Smooth muscle cell of the brain vasculature (primary cell): ENCODE measurements at regions not wholly inside any gene's neighbourhood (a gene's known extent, or its start where the extent isn't known, plus 50 kb on each side); places are given as distances from the start of the nearest gene placed in this dataset.

Experiments used
- DNase-seq: peaks from one replicate; pipeline ENCODE4 v3.0.0-alpha.2; 2012; ENCODE audit warnings: low read depth, low spot score

DNA sequence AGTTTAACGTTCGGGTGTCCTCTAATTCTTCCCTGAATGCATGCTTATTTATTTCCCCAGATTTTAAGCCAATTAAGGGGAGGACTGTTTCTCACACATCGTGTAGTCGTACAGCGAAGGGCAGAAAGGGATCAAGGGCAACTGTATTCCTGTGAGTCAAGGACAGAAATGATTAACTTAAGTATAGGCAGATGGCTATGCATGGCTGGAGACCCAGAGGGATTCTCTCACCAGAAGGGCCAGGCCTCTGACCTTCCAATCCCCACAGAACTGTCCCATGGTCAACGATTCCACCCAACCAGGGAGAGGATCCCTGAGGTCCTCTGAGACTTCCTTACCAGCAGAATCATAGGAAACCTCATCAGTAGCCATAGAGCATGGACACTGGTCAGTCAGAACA lies 161.8 kb upstream of the MAP1B start:
- DNase-seq: no peak

DNA sequence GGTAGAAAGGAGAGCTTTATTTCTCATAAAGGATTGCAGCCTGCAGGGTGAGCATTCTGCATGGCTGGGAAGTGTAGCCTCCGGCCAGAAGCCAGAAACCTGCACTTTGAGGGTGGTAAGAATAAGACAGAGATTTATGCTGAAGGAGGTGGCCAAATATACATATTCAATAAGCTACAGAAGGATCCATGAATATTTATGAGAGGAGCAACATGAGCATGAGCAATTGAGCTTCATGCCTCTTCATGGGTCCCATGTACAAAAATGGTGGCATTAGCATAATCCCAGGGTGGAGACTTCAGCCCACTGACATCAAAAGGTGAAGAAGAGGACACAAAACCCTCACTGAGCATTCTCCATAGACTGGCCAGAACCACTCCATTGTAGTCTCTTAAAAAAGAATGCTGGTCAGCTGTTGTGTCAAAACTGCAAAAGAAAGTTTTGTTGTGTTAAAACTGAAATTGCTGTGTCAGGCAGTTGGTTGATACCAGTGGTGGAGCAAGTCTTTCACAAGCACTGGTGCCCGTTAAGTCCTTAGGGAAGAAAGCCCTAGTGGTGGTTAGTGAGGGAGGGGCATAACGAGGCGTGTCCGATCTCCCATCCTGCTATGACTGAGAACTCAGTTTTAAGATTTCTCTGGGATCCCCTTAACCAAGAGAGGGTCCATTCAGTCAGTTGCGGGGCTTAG lies 160.8 kb upstream of the MAP1B start:
- no peak for DNase-seq

- DNase-seq: no peak
Measured at GRCh38 chr5:71948206-71948605, 159.1 kb upstream of the MAP1B start.

DNA sequence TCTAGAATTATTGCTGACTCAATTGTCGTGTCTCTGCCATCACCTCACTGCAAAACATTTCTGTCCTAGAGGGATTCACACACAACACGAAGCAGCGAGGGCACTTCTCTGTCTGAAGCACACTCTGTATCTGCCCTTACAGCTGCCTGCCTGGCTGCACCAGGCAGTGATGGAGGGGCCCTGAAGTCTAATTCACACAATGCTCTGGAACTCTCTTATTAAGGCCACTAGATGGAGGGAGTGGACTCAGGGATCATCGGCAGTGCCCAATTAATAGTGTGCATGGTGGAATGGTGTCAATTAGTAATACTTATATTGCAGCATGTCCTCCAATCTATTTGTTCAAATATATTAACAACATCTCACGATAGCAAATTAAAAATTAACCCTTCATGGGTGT lies 157.5 kb upstream of the MAP1B start:
- no peak for DNase-seq

DNA sequence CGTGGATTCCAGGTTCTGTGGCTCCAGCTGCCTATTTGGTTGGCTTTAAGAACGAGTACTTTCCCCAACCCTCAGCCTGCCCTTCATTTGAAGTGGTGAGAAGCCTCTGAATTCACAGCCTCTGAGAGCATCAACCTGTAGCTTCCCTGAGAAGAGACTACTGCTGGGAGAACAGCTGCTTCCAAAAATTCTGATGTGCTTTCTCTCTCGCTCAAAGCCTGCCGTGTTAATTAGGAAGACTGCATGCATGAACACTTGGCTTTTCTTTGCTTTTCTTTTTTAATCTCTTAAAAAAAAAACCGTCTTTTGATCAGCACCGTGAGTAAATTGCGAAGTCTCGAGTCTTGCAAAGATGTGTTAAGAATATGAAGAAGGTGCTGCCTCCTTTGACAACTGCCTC lies 153.4 kb upstream of the MAP1B start:
- no peak for DNase-seq

- DNase-seq: no peak
Measured at GRCh38 chr5:71954329-71954728, 152.9 kb upstream of the MAP1B start.

DNA sequence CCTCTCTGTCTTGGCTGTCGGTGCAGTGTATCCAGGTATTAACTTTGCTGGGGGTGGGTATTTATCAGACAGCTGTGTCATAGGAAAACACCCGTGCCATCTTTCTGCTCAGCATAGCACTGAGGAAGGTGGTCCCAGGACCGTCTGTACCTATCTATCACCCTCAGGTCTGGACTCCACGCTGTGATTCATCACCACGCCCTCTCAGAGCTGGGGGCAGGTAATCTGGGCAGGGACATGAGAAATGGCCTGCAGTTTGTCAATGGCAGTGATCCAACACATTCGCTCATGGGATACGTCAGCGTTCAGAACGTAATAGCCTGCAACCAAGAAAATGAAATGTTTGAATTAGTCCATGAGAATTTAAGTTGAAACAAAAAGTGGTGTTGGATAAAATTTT lies 151.6 kb upstream of the MAP1B start:
- no peak for DNase-seq

DNA sequence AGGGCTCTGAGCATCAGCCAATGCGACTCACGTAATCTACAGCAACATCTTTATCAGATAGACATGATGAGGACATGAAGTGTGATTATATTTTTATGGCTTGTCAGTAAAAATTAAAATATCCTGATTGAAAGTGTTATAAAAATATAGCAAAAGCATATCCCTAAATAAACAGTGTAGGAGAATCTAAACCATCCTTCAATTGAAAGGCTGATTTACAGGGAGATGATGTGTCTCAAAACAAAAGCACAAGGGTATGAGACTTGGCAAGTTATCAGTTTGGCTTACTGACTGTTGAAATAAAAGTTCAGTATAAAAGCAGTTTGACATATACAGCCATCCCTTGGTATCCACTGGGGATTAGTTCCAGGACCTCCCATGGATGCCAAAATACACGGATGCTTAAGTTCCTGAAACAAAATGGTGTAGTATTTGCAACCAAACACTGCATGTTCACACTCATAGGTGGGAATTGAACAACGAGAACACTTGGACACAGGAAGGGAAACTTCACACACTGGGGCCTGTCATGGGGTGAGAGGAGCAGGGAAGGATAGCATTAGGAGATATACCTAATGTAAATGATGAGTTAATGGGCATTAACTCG lies 149.9 kb upstream of the MAP1B start:
- no peak for DNase-seq

- no peak for DNase-seq
Measured at GRCh38 chr5:71960195-71960594, 147.1 kb upstream of the MAP1B start.

DNA sequence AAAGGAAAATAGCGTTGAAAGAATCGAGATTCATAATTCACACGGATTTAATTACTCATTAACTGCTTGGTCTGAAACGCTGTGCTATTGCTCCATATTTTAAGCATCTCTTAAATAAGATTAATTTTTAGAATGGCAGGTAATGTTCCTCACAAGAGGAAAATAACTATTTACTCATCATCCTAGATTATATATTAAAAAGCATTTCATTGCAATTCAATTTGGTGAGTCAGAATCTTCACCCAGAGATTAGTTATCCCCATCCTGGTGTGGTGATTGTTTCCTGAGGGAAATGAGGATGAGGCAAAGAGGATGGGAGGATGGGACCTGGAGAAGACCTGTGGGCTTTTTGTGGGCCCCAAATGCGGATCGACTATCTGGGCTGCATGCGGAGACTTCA lies 145.5 kb upstream of the MAP1B start:
- DNase-seq: no peak

DNA sequence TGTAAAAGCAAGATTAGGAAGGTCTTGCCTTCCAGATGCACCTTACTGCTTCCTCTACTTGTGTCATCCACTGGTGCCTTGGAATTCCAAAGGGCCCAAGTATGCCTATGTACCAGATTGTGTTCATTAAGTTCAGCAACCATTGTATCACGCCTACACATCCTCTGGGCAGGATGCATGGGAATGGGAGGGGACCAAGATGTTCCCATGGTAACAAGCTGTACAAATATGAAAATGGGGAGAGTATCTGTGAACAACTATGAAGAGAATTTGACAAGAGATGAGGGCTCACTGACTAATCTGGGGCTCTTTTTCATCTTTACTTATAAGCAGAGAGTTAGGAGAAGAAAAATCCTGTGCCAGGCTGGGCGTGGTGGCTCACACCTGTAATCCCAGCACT lies 137.8 kb upstream of the MAP1B start:
- no peak for DNase-seq

GRCh38 chr5:71971862-71972261 lies 135.4 kb upstream of the MAP1B start:
- DNase-seq: no peak

DNA sequence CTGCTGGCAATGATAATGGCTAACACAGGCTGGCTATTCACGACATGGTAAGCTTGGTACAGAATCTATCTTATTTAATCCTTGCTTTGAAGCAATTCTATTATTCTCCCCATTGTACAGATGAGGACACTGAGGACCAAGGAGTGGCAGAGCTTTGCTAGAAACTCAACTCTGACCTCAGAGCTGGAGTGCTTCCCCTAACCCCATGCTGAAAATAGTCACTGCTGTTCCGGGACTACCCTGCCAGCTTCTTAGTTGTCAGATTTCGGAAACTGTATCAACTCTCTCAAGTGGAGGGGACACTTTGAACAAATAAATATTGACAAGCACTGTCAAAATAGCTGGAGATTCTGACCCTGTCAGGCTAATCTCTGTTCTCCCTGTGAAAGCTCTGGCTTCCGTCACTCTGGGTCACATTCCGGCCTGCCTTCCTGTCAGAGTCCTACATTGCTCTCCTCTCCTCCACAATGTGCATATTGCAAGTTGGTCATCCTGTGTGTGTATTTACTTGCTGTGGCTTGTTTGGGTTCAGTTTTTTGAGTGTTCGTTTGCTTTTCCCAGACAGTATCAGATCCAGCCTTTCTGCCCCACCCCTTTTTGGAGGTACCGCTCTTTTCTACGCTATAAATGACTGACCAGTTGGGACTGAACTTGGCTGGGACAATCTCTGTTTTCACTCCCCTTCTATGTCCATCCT lies 134.3 kb upstream of the MAP1B start:
- no peak for DNase-seq

DNA sequence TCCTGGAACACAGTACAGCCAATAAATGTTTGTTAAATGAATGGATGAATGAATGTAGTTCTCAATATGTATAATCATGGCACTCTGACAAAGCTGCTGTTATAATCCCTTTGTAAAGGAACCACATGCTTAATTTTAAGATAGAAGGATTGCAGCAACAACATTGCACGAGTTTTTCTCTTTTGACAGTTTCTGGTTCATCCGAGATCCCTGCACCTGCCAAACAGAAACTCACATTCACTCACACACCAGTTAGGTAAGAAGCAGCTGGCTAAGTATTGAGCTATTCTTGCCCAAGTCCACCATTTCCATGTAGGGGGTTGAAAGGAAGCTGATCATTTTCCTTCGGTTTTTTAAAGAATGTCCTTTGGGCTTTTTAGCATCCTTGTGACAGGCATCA lies 133.7 kb upstream of the MAP1B start:
- DNase-seq: no peak

DNA sequence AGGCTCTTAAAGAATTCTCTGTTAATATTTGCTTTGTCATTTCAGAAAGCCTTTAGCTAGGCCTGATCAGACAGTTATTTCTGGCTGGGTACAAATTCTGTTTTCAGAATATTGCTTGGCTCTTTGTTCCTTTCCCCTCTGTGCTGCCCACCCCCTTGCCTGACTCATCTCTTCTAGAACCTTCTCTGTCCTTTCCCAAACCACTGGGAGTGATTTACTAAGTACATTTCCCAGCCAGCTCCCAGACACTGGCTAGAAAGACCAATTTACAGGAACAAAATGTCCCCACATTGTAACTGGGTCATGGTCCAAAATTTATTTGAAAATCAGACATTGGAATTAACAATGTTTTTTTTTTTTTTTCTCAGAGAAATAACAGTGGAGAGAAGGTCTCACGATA lies 133.1 kb upstream of the MAP1B start:
- DNase-seq: no peak

GRCh38 chr5:71974622-71975021 lies 132.7 kb upstream of the MAP1B start:
- DNase-seq: no peak

- no peak for DNase-seq
Measured at GRCh38 chr5:71976449-71976848, 130.8 kb upstream of the MAP1B start.

- no peak for DNase-seq
Measured at GRCh38 chr5:71977311-71977710, 130.0 kb upstream of the MAP1B start.

DNA sequence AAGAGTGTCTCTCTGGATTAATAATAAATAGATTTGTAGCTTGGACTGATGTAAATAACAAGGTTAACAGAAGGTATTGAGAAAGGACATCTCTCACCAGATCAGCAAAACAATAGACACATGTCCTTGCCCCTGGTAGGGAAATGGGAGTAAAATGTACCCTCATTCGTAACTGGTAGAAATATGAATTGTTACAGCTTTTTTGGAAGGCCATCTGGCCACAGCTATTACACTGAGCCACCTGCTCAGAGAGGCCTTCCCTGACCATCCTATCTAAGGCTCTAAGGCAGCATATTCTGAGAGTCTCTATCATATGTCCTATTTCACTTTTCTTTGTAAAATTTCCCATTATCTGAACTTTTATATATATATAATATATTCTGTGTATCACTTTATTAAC lies 129.1 kb upstream of the MAP1B start:
- DNase-seq: no peak

- no peak for DNase-seq
Measured at GRCh38 chr5:71982717-71983395, 124.4 kb upstream of the MAP1B start.

DNA sequence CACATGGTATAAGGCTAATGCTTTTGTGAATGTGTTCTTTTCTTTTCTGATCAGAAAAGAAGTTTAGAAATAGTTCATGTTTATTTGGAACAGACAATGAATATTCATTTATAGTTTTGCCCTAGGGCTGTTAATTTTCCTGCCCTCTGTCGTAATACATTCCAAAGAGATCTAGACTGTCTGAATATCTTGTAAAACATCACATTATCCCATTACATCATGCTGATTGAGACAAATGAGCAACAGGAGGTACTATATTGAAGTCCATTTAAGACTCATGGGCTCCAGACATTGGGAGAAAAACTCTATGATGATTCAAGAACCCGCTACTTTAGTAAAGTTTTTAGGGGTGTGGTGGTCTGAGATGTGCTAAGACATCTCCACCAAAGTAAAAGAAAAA lies 121.2 kb upstream of the MAP1B start:
- no peak for DNase-seq

GRCh38 chr5:71988808-71989207 lies 118.5 kb upstream of the MAP1B start:
- DNase-seq: no peak

DNA sequence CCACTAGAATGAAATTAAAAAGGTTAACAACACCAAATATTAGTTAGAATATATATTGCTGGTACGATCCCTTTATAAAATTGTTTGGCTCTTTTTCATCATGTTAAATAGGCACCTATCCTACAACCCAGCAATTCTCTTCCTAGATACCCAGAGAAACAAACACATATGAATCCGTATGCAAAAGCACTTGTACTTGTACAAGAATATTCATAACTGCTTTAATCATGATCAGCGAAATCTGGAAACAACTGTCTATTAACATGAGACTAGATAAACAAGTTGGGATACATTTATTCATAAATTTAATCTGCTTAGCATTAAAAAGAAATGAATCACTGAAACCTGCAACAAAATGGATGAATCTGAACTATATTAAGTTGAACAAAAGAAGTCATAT lies 113.7 kb upstream of the MAP1B start:
- no peak for DNase-seq
